ENCODE measurements at regions not wholly inside any gene's neighbourhood (a gene's known extent, or its start where the extent isn't known, plus 50 kb on each side); places are given as distances from the start of the nearest gene placed in this dataset.

- Histone ChIP-seq H3K4me1 (ENCODE audit: insufficient read depth, low read length) (no peaks in the 10 kb centered on the region; the same call in 1 of the 2 replicates), H3K4ac (ENCODE audit: low read depth, low read length) (no peak overlapping the region), H3K27ac (ENCODE audit: insufficient read length, low read depth, low read length) (no peak overlapping the region), H2BK12ac (ENCODE audit: insufficient read length, low read depth, low read length) (no peak overlapping the region), H3K23me2 (ENCODE audit: insufficient read length, low read depth, low read length, poor library complexity, severe bottlenecking) (no peaks in the 10 kb centered on the region), H3K14ac (ENCODE audit: insufficient read depth, low read length) (no peak overlapping the region), H3K9ac (ENCODE audit: extremely low read depth, insufficient read length, low read length) (no peak overlapping the region), H3T11ph (ENCODE audit: low read length) (no peak overlapping the region), H4K5ac (ENCODE audit: insufficient read length, low read depth, low read length) (no peak overlapping the region), H2BK20ac (ENCODE audit: low read depth, low read length, poor library complexity, severe bottlenecking) (no peak overlapping the region), H4K20me1 (ENCODE audit: control insufficient read depth, insufficient read depth, insufficient read length) (no peaks in the 10 kb centered on the region), H3K56ac (ENCODE audit: insufficient read length, low read depth, low read length) (no peak overlapping the region), H2BK120ac (ENCODE audit: low read depth, low read length, poor library complexity, severe bottlenecking) (no peak overlapping the region), H4K91ac (ENCODE audit: insufficient read length, low read depth, low read length) (no peak overlapping the region), H3K79me1 (ENCODE audit: insufficient read depth, low read depth, low read length, poor library complexity, severe bottlenecking) (no peaks in the 10 kb centered on the region), H3K27me3 (ENCODE audit: insufficient read depth, low read length) (no peaks in the 10 kb centered on the region), H2AFZ (ENCODE audit: low read length) (no peak overlapping the region), H2BK5ac (ENCODE audit: insufficient read length, low read length) (no peak overlapping the region), H2AK5ac (ENCODE audit: insufficient read length, low read length) (no peak overlapping the region), H3K79me2 (ENCODE audit: insufficient read depth, low read length) (no peaks in the 10 kb centered on the region), H3K9me3 (ENCODE audit: control insufficient read depth, low read depth, low read length) (no peaks in the 10 kb centered on the region), H2BK15ac (ENCODE audit: low read depth, low read length) (no peak overlapping the region), H4K8ac (replicated peaks; ENCODE audit: insufficient read length, low read depth, low read length) (no peak overlapping the region), H3K18ac (ENCODE audit: insufficient read length, low read depth, low read length) (no peak overlapping the region), H3K4me2 (ENCODE audit: insufficient read depth, insufficient read length, low read length) (no peak overlapping the region), H3K23ac (ENCODE audit: insufficient read length, low read depth, low read length) (no peak overlapping the region)
- Mint-ChIP-seq H3K4me3 (no peak overlapping the region), H3K27me3 (ENCODE audit: low read depth) (no peaks in the 10 kb centered on the region), H3K27ac (no peak overlapping the region), H3K9me3 (no peaks in the 10 kb centered on the region), H3K4me1 (peaks cover 15 to 21% of the 10 kb centered on the region in 2 experiments), H3K36me3 (ENCODE audit: insufficient read depth in 1 of 3, low read depth in 3 of 3) (no peaks in the 10 kb centered on the region)
- DNase-seq: no peak
- WGBS (ENCODE audit: extremely low coverage, insufficient read length, low lambda C conversion rate): no CpG with 5 or more reads among the region's 2 CpGs
- no peak for TF ChIP-seq CTCF (conservative IDR thresholded peaks at IDR 0.05)
Observed at GRCh38 chr4:79034544-79034943, 95.3 kb upstream of the PAQR3 start.

Measured in H9 (cell line).